Mammary epithelial cell (primary cell): ENCODE measurements at regions not wholly inside any gene's neighbourhood (a gene's known extent, or its start where the extent isn't known, plus 50 kb on each side); places are given as distances from the start of the nearest gene placed in this dataset.

Experiments
- EZH2 ChIP-seq: IDR thresholded peaks from 2 replicates; pipeline ENCODE4 v1.6.1; 2012; ENCODE audit warnings: low read length, inconsistent platforms, borderline replicate concordance
- TF ChIP-seq, protein P1 (sequence below), 2 donors: IDR thresholded peaks in 1 of 2; conservative IDR thresholded peaks in 1 of 2; 2 replicates each; pipeline ENCODE4 v1.5.1; 2011 to 2012; ENCODE audit warnings: inconsistent platforms in 2 of 2, low read length in 2 of 2, mild to moderate bottlenecking in 2 of 2, control low read depth in 1 of 2, low read depth in 1 of 2; ENCODE audit not compliant: insufficient read depth in 1 of 2; ENCODE audit errors: extremely low read depth in 1 of 2

DNA sequence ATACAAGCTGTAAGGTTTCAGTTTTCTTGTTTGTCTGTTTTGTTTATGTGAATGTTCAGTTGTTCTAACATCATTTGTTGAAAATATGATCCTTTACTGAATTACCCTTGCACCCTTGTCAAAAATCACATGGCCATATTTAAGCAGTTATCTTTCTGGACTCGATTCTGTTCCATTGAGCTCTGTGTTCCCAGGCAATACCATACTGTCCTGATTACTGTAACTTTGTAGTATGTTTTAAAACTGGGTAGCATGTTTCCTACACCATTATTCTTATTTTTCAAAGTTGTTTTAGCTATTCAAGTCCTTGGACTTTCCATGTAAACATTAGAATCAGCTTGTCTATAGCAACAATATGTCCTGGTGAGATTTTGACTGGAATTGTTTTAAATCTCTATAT lies 66.7 kb upstream of the PRSS3 start:
- TF ChIP-seq, protein P1, sequence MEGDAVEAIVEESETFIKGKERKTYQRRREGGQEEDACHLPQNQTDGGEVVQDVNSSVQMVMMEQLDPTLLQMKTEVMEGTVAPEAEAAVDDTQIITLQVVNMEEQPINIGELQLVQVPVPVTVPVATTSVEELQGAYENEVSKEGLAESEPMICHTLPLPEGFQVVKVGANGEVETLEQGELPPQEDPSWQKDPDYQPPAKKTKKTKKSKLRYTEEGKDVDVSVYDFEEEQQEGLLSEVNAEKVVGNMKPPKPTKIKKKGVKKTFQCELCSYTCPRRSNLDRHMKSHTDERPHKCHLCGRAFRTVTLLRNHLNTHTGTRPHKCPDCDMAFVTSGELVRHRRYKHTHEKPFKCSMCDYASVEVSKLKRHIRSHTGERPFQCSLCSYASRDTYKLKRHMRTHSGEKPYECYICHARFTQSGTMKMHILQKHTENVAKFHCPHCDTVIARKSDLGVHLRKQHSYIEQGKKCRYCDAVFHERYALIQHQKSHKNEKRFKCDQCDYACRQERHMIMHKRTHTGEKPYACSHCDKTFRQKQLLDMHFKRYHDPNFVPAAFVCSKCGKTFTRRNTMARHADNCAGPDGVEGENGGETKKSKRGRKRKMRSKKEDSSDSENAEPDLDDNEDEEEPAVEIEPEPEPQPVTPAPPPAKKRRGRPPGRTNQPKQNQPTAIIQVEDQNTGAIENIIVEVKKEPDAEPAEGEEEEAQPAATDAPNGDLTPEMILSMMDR (conservative IDR thresholded peaks at IDR 0.05 in 1 of 2, IDR thresholded peaks at IDR 0.05 in 1 of 2; ENCODE audit: extremely low read depth in 1 of 2, insufficient read depth in 1 of 2, low read depth in 1 of 2, low read length in 2 of 2): no peak
- TF ChIP-seq EZH2: no peak
